Liver (tissue), 3 donors: ENCODE measurements at regions not wholly inside any gene's neighbourhood (a gene's known extent, or its start where the extent isn't known, plus 50 kb on each side); places are given as distances from the start of the nearest gene placed in this dataset.

Experiments
- EGR1 ChIP-seq, 2 donors: IDR thresholded peaks; 2 replicates each; pipeline ENCODE4 v1.6.1; 2016 to 2018; ENCODE audit warnings: antibody characterized with exemption in 2 of 2, low read depth in 2 of 2
- HNF4A ChIP-seq, 2 donors: conservative IDR thresholded peaks; 2 replicates each; pipeline ENCODE4 v1.6.1; 2016; ENCODE audit warnings: antibody characterized with exemption in 2 of 2, mild to moderate bottlenecking in 2 of 2
- TAF1 ChIP-seq: conservative IDR thresholded peaks from 2 replicates; pipeline ENCODE4 v1.6.1; 2016; ENCODE audit warnings: antibody characterized with exemption, mild to moderate bottlenecking
- YY1 ChIP-seq: IDR thresholded peaks from 2 replicates; pipeline ENCODE4 v1.6.1; 2016; ENCODE audit warnings: antibody characterized with exemption, mild to moderate bottlenecking
- TF ChIP-seq, protein P1 (sequence below): fragments of 150-350 bp; IDR thresholded peaks from 2 replicates; pipeline ENCODE4 v1.5.1; 2017; ENCODE audit warnings: improper control_type of control experiment, low read depth, low read length; ENCODE audit not compliant: missing input control
- TF ChIP-seq, protein P2 (sequence below): IDR thresholded peaks from 2 replicates; pipeline ENCODE4 v1.6.1; 2016; ENCODE audit warnings: antibody characterized with exemption
- donor health status: healthy.
- donor health status: healthy.

DNA sequence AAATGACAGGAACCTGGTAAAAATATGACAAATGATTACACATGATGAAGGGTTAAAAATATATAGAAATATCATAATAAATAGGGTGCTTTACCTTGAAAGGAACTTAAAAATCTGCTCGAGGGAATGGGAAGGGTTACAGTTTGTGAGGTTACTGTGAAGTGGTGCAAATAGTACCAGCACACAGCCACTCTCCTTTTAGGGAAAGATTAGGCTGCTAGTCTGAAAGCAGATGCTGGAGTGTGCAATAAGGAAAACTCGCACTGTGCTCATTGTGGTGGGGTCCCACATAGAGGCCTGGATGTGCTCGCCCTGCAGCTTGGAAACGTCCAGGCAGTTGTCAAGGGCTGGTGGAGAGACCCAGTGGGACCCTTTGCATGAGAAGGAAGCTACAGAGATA lies 145.9 kb upstream of the TBX20 start:
- TF ChIP-seq, protein P1, sequence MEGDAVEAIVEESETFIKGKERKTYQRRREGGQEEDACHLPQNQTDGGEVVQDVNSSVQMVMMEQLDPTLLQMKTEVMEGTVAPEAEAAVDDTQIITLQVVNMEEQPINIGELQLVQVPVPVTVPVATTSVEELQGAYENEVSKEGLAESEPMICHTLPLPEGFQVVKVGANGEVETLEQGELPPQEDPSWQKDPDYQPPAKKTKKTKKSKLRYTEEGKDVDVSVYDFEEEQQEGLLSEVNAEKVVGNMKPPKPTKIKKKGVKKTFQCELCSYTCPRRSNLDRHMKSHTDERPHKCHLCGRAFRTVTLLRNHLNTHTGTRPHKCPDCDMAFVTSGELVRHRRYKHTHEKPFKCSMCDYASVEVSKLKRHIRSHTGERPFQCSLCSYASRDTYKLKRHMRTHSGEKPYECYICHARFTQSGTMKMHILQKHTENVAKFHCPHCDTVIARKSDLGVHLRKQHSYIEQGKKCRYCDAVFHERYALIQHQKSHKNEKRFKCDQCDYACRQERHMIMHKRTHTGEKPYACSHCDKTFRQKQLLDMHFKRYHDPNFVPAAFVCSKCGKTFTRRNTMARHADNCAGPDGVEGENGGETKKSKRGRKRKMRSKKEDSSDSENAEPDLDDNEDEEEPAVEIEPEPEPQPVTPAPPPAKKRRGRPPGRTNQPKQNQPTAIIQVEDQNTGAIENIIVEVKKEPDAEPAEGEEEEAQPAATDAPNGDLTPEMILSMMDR: no peak
- TF ChIP-seq YY1 (no peak), HNF4A (conservative IDR thresholded peaks at IDR 0.05) (no peak), EGR1 (IDR thresholded peaks at IDR 0.05; ENCODE audit: low read depth in 2 of 2) (no peak), TAF1 (no peak)
- TF ChIP-seq, protein P2, sequence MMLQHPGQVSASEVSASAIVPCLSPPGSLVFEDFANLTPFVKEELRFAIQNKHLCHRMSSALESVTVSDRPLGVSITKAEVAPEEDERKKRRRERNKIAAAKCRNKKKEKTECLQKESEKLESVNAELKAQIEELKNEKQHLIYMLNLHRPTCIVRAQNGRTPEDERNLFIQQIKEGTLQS: no peak
